Thyroid gland (tissue), 4 donors: ENCODE measurements at regions not wholly inside any gene's neighbourhood (a gene's known extent, or its start where the extent isn't known, plus 50 kb on each side); places are given as distances from the start of the nearest gene placed in this dataset.

Experiments used
- DNase-seq, 2 donors: peaks; one replicate each; pipeline ENCODE4 v3.0.0-alpha.2; 2019
- H3K27ac ChIP-seq, 3 donors: fragments of 200-600 bp; sonication (generic); 1 replicate in 2 of 3; 2 replicates in 1 of 3; pipeline ENCODE4 v1.5.1; 2016 to 2019; ENCODE audit warnings: mild to moderate bottlenecking in 1 of 3, moderate library complexity in 1 of 3
- H3K27me3 ChIP-seq: fragments of 200-600 bp; sonication (generic); one replicate; pipeline ENCODE4 v1.5.1; 2019
- H3K36me3 ChIP-seq, 2 donors: fragments of 200-600 bp; sonication (generic); one replicate each; pipeline ENCODE4 v1.5.1; 2016 to 2019
- H3K4me1 ChIP-seq, 2 donors: fragments of 200-600 bp; sonication (generic); one replicate each; pipeline ENCODE4 v1.5.1; 2017 to 2019
- H3K4me3 ChIP-seq, 3 donors: fragments of 200-600 bp; sonication (generic); replicated peaks in 1 of 3; 1 replicate in 2 of 3; 2 replicates in 1 of 3; pipeline ENCODE4 v1.5.1; 2016; ENCODE audit warnings: mild to moderate bottlenecking in 1 of 3
- H3K9me3 ChIP-seq: fragments of 200-600 bp; sonication (generic); one replicate; pipeline ENCODE4 v1.5.1; 2017
- CTCF ChIP-seq, 6 experiments: fragments of 200-600 bp in 3 of 6; fragments of 450-650 bp in 3 of 6; sonication (generic) in 3 of 6; IDR thresholded peaks; one replicate each; pipeline ENCODE4 v1.5.1; 2016 to 2019; ENCODE audit warnings: antibody characterized with exemption in 6 of 6, mild to moderate bottlenecking in 2 of 6, inconsistent platforms in 1 of 6, moderate library complexity in 1 of 6
- POLR2A ChIP-seq, 2 donors: fragments of 450-650 bp; IDR thresholded peaks; one replicate each; pipeline ENCODE4 v1.6.1; 2017; ENCODE audit warnings: antibody characterized with exemption in 2 of 2, mild to moderate bottlenecking in 2 of 2, moderate library complexity in 1 of 2
- WGBS, 2 donors: methylation state at CpG; one replicate each; pipeline ENCODE4 v1.1.5; 2017; 5-methylcytosine and 5-hydroxymethylcytosine counted together
- intact Hi-C: fragments of 100-400 bp; cut with DNase I; formaldehyde crosslinking; loops from one replicate; pipeline ENCODE4 v1.15.1; 2023

GRCh38 chr6:86724695-86725094 lies 212.6 kb upstream of the HTR1E start:
- Histone ChIP-seq H3K36me3 (no peaks in the 10 kb centered on the region), H3K27ac (no peak overlapping the region), H3K4me3 (no peak overlapping the region), H3K9me3 (no peaks in the 10 kb centered on the region), H3K27me3 (no peaks in the 10 kb centered on the region), H3K4me1 (no peaks in the 10 kb centered on the region)
- no peak for TF ChIP-seq POLR2A (IDR thresholded peaks at IDR 0.05)
- TF ChIP-seq CTCF (IDR thresholded peaks at IDR 0.05): no peak
- DNase-seq: no peak
- WGBS, 2 donors: 59 to 77% methylated on average over 4 of the region's 4 CpGs
- intact Hi-C loops: no loop called here

- no peaks in the 10 kb centered on the region for H3K4me1 ChIP-seq
- H3K27ac ChIP-seq: no peak overlapping the region
- WGBS, 2 donors: 63 to 66% methylated on average over 4 of the region's 4 CpGs
- H3K4me3 ChIP-seq: no peak overlapping the region
- no peaks in the 10 kb centered on the region for H3K27me3 ChIP-seq
- H3K36me3 ChIP-seq: no peaks in the 10 kb centered on the region
- no peak for DNase-seq
- no peak for TF ChIP-seq CTCF (IDR thresholded peaks at IDR 0.05)
- TF ChIP-seq POLR2A (IDR thresholded peaks at IDR 0.05): no peak
- H3K9me3 ChIP-seq: no peaks in the 10 kb centered on the region
- intact Hi-C loops: no loop called here
Measured at GRCh38 chr6:86723729-86724128, 213.6 kb upstream of the HTR1E start.

- no peaks in the 10 kb centered on the region for H3K4me1 ChIP-seq
- no peaks in the 10 kb centered on the region for H3K9me3 ChIP-seq
- H3K27ac ChIP-seq: no peak overlapping the region
- WGBS, 2 donors: 53 to 57% methylated on average over 3 of the region's 3 CpGs
- no peaks in the 10 kb centered on the region for H3K36me3 ChIP-seq
- H3K27me3 ChIP-seq: no peaks in the 10 kb centered on the region
- H3K4me3 ChIP-seq: no peak overlapping the region
- no peak for DNase-seq
- TF ChIP-seq POLR2A (IDR thresholded peaks at IDR 0.05) (no peak), CTCF (IDR thresholded peaks at IDR 0.05) (no peak)
- intact Hi-C loops: no loop called here
Measured at GRCh38 chr6:86723151-86723550, 214.2 kb upstream of the HTR1E start.

- intact Hi-C loops: no loop called here
- Histone ChIP-seq H3K4me1 (no peaks in the 10 kb centered on the region), H3K27me3 (no peaks in the 10 kb centered on the region), H3K4me3 (no peak overlapping the region), H3K27ac (no peak overlapping the region), H3K9me3 (no peaks in the 10 kb centered on the region), H3K36me3 (no peaks in the 10 kb centered on the region)
- DNase-seq: no peak
- TF ChIP-seq POLR2A (IDR thresholded peaks at IDR 0.05) (no peak), CTCF (IDR thresholded peaks at IDR 0.05) (no peak)
Measured at GRCh38 chr6:86722131-86722530, 215.2 kb upstream of the HTR1E start.

GRCh38 chr6:86715676-86716075 lies 221.7 kb upstream of the HTR1E start:
- TF ChIP-seq POLR2A (IDR thresholded peaks at IDR 0.05) (no peak), CTCF (IDR thresholded peaks at IDR 0.05) (no peak)
- intact Hi-C loops: no loop called here
- Histone ChIP-seq H3K27ac (no peak overlapping the region), H3K27me3 (no peaks in the 10 kb centered on the region), H3K36me3 (no peaks in the 10 kb centered on the region), H3K4me3 (no peak overlapping the region), H3K4me1 (no peaks in the 10 kb centered on the region), H3K9me3 (no peaks in the 10 kb centered on the region)
- DNase-seq: peak; percentile 5 to 12
- 38 to 43% methylated on average over 3 of the region's 3 CpGs for WGBS, 2 donors
